DMS53 treated with DMSO at 0.1 percent for 48 hours (cell line): ENCODE measurements at regions not wholly inside any gene's neighbourhood (a gene's known extent, or its start where the extent isn't known, plus 50 kb on each side); places are given as distances from the start of the nearest gene placed in this dataset.
A peak's percentile ranks its signal among the peaks of the same experiment; 100 is the strongest.

Experiments
- DNase-seq: peaks from one replicate; lab custom pipeline; 2025; ENCODE audit not compliant: unreplicated experiment; lab: John Stamatoyannopoulos, UW

DNA sequence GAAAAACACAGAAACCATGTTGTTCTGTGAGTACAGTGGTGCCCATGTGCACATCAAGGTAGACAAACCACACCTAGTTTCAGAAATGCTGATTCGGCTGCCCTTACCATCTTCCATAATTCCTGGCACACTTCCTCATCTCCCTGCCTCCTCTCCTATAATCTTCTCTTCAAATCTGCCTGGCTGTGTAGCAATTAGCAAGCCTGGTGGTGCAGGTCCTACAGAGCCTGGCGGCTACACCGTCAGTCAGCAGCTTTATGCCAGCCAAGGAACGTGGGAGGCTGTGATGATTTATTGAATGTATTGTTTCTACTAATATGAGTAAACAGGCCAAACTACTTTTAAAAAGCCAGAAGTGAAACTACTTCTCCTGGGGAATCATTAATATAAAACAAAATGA, 106.8 kb downstream of the SEMA6D start:
- no peak for DNase-seq

GRCh38 chr15:47829667-47830066, 112.4 kb downstream of the SEMA6D start:
- no peak for DNase-seq

- DNase-seq = no peak
These were observed 116.8 kb downstream of the SEMA6D start for GRCh38 chr15:47834093-47834492.

- no peak for DNase-seq
These were observed 122.0 kb downstream of the SEMA6D start for GRCh38 chr15:47839233-47839825.

DNA sequence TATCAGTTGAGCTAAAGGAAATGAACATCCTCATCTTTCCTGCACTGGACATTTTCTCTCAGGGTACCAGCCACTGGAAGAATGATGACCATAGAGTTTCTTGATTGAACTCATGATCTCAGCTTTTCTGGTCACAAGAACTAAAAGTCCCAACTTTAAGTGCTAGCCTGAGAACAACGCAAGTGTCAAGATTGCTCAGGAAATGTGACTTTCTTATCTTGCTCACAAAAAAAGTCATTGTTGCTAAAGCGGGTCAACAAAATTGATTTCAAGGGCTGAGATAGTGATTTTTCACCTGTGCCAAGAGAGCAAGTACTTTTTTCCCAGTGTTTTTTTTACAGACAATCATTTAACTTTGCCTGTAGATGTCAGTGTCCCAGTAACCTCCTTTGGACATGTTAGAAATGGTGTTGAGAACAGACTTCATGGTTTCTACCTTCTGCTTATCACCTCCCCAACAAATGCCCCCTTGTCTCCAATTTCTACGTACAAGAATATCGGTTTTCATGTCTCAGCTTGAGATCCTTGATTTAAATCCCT, 125.9 kb downstream of the SEMA6D start:
- no peak for DNase-seq

DNA sequence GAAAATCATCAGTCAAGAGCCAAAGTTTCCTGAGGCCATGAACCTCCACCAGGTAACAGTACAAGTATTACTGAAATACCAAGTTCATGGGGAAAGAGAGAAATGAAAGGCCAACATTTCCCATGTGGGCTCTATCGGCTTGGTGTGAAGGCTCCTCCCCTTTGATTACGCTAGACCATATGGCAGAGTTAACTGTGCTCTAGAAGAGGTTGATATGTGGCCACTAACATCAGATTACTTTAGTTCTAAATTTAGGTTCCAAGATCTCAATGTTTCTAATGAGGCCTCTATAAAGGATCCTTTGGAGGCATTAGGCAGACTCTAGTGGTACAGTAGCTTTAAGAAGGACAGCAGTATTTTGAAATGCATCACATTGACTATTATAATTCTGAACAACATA, 127.1 kb downstream of the SEMA6D start:
- no peak for DNase-seq

- no peak for DNase-seq
These were observed 129.0 kb downstream of the SEMA6D start for GRCh38 chr15:47846128-47846868.

DNA sequence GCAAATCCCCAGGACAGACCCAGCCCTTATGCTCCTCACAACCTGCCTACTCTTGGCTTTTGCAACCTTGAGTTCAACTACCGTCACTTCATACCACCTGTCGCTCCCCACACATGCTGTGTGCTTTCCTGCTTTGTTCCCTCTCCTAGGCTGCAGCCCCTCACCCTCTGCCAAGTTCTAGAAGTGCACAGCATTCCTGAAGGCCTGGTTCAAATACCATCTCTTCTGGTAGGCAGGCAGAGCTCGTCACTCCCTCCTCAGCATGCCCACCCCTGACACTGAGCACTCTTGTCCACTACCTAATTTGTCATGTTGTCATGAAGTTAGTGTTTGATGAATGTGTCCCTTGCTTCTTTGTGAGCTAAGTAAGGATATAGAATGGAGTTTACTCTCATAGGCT, 129.6 kb downstream of the SEMA6D start:
- DNase-seq = no peak

- no peak for DNase-seq
These were observed 138.8 kb downstream of the SEMA6D start for GRCh38 chr15:47856071-47856470.

DNA sequence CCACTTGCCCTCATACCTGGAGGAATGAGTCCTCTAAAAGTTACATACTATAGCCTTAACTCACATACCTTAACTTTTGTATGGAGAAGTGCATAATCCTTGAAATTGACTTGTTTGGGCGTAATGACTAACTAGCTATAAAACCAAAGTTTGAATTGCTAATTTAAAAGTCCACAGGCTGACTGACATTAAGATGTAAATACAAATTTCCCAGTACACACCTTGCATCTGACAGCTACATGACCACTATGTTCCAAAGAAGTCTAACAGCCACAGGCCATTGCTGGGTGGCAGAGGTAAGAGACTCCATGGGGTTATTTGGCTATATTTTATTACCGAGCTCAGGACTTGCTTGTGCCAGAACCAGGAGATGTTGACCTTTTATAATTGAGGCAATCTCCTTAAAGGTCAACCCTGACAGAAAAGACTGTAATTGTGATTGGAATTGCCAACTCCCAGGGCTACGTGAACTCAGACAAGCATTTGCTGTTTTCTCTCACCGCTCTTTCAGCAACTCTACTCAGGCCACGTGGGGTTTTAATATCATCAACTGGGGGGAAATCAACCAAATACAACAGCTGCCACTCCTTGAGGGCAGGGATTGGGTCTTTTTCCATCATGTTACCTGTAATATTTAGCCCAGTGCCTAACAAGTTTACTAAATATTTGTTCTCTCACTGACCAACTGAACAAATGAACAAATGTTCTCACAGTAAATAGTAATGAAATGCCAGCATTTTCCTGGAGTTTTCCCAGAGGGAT, 139.9 kb downstream of the SEMA6D start:
- DNase-seq = no peak

- DNase-seq = no peak
These were observed 140.5 kb downstream of the SEMA6D start for GRCh38 chr15:47857776-47858167.

DNA sequence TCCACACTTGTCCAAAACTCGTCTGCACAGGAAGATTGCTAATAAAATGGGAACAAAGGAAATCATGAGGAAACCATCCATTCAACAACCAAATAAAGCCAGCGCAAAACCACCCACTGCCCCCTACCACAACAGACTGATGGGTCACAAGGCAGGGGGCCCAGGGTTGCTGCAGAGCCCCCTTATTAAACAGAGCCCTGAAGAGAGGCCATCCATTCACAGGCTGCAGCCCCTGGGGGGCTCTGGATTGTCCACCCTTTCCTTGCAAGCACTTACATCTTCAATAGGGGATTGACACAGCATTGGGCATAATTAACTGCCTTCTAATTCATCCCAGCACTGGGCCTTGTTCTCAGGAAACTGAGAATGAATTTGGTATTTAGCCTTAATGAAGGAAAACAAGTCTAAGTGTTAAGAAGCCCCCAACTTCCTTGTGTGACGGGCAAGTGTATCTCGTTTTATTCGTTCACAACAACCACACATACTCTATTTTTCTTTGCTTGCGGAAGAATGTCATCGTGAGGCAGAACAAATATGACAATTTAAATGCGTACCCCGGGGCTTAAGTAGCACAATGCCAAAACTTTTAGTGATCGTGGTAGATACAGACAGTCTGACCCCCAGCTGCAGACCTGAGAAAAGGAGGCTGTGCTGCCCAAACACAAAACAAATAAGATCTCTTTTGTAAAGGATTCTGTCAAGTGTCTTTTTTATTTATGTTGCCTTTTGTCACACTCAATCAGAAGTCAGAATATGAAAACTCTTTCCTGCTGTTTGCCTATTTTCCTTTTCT, 144.0 kb downstream of the SEMA6D start:
- DNase-seq = no peak

- no peak for DNase-seq
These were observed 145.1 kb downstream of the SEMA6D start for GRCh38 chr15:47862402-47862801.

DNA sequence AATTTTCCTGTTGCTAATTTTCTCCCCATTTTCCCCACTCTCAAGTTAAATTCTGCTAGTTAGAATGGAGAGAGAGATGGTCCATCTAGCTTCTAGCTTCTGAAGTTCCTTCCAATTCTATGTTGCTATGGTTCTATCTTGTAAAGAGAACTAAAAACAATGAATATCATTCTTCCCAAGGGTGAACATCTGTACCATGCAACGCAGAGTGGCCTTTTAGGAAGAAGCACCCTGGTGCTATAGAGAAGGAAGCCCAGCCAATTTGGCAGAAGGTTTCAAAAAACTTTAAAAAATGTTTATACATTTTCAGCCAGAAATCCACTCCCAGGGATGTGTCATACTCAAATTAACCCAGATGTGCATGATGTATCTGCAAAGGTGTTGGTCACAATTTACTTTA, 149.1 kb downstream of the SEMA6D start:
- no peak for DNase-seq

- no peak for DNase-seq
These were observed 153.1 kb downstream of the SEMA6D start for GRCh38 chr15:47870300-47870955.

DNA sequence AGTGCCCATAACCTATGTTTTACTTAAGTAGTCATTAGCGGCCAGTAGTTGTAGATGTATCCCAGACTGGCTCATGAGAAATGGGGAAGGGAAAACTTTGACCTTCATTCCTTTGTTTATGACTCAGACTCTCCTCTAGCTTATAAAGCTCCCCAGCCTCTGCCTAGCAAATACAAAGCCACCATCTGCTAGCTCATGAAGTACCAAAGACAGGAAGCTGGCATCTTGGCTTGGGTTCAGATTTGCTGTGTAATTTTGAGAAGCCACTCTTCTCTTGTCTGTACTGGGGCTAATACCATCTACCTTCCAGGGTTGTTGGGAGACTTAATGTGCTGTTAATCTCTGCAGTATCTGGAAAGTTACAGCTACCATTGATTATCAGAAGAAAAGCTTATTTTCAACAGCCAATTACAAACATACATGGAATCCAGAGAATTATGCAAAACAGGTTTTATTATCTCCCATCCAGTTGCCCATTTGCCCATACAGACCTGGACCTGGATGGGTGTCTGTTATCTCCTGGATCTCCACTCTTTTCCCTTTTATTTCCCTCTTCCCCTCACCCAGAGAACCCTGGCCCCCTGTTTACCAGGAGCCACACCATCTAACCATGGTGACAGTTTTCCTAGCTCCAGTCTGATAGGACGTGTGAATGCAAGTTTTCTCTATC, 153.8 kb downstream of the SEMA6D start:
- peak; percentile 74 for DNase-seq

GRCh38 chr15:47872208-47872607, 154.9 kb downstream of the SEMA6D start:
- DNase-seq = no peak

GRCh38 chr15:47872869-47873432, 155.6 kb downstream of the SEMA6D start:
- no peak for DNase-seq

DNA sequence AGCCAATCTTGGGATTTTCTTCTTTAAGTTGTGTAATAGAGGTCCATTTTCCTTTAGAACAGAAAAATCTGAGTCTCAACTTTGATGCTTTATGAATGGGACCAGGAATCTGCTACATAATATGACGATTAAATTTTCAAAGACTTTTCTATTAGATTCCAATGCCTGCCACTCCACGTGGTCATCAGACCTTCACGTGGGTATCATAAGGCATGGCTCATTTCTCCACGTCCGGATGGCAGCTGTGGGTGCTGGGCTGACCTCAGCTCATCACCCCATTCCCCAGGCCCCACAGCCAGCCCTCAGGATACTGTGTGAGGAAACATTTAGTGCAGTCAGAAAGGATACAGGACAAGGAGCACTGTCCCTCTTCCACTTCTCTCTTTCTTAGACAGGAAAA, 159.7 kb downstream of the SEMA6D start:
- no peak for DNase-seq

- no peak for DNase-seq
These were observed 160.5 kb downstream of the SEMA6D start for GRCh38 chr15:47877836-47878235.
